ENCODE measurements at regions not wholly inside any gene's neighbourhood (a gene's known extent, or its start where the extent isn't known, plus 50 kb on each side); places are given as distances from the start of the nearest gene placed in this dataset.

GRCh38 chr15:47139965-47140364 is 577.3 kb upstream of the SEMA6D start:
- 39 to 50% methylated on average over 2 of the region's 2 CpGs for WGBS, 2 donors
- no peaks in the 10 kb centered on the region for H3K27me3 ChIP-seq
- no peak for DNase-seq
- TF ChIP-seq CTCF (IDR thresholded peaks at IDR 0.05) = no peak
- no peak for TF ChIP-seq POLR2A (IDR thresholded peaks at IDR 0.05)
- no peak overlapping the region for H3K4me3 ChIP-seq
- H3K4me1 ChIP-seq = no peaks in the 10 kb centered on the region
- no peaks in the 10 kb centered on the region for H3K36me3 ChIP-seq
- intact Hi-C loops (cut with DNase I) = no loop called here
- H3K9me3 ChIP-seq = no peaks in the 10 kb centered on the region
- H3K27ac ChIP-seq = no peak overlapping the region

- no peaks in the 10 kb centered on the region for H3K4me1 ChIP-seq
- no peak for TF ChIP-seq POLR2A (IDR thresholded peaks at IDR 0.05)
- no peak for TF ChIP-seq CTCF (IDR thresholded peaks at IDR 0.05)
- no peak overlapping the region for H3K4me3 ChIP-seq
- no peak overlapping the region for H3K27ac ChIP-seq
- 59 to 61% methylated on average over 4 of the region's 4 CpGs for WGBS, 2 donors
- DNase-seq = no peak
- intact Hi-C loops (cut with DNase I) = no loop called here
- no peaks in the 10 kb centered on the region for H3K36me3 ChIP-seq
- H3K9me3 ChIP-seq = no peaks in the 10 kb centered on the region
- no peaks in the 10 kb centered on the region for H3K27me3 ChIP-seq
These were observed 559.5 kb upstream of the SEMA6D start for GRCh38 chr15:47157827-47158226.

- TF ChIP-seq POLR2A (IDR thresholded peaks at IDR 0.05) (no peak), CTCF (IDR thresholded peaks at IDR 0.05) (no peak)
- Histone ChIP-seq H3K36me3 (no peaks in the 10 kb centered on the region), H3K4me3 (no peak overlapping the region), H3K4me1 (no peaks in the 10 kb centered on the region), H3K9me3 (no peaks in the 10 kb centered on the region), H3K27me3 (no peaks in the 10 kb centered on the region), H3K27ac (no peak overlapping the region)
- intact Hi-C loops (cut with DNase I) = no loop called here
- no peak for DNase-seq
- WGBS, 2 donors = 51 to 67% methylated on average over 2 of the region's 2 CpGs
These were observed 558.7 kb upstream of the SEMA6D start for GRCh38 chr15:47158573-47158972.

GRCh38 chr15:47177177-47177576 is 540.1 kb upstream of the SEMA6D start:
- DNase-seq = no peak
- peaks cover 0 to 18% (median 0%) of the 10 kb centered on the region in 4 donors for H3K27me3 ChIP-seq
- H3K4me3 ChIP-seq = no peak overlapping the region
- no peak overlapping the region for H3K27ac ChIP-seq
- no peaks in the 10 kb centered on the region for H3K36me3 ChIP-seq
- H3K4me1 ChIP-seq = no peaks in the 10 kb centered on the region
- TF ChIP-seq POLR2A (IDR thresholded peaks at IDR 0.05) (no peak), CTCF (IDR thresholded peaks at IDR 0.05) (no peak)
- intact Hi-C loops (cut with DNase I) = no loop called here
- 53 to 60% methylated on average over 3 of the region's 3 CpGs for WGBS, 2 donors
- H3K9me3 ChIP-seq = no peaks in the 10 kb centered on the region

- H3K27ac ChIP-seq = no peak overlapping the region
- WGBS, 2 donors = 23 to 51% methylated on average over 4 of the region's 4 CpGs
- DNase-seq = no peak
- no peak overlapping the region for H3K4me3 ChIP-seq
- H3K4me1 ChIP-seq = peaks cover 5 to 14% (median 7%) of the 10 kb centered on the region in 3 donors
- H3K27me3 ChIP-seq = peaks cover 0 to 46% (median 4%) of the 10 kb centered on the region in 4 donors
- TF ChIP-seq POLR2A (IDR thresholded peaks at IDR 0.05) (no peak), CTCF (IDR thresholded peaks at IDR 0.05) (no peak)
- H3K9me3 ChIP-seq = no peaks in the 10 kb centered on the region
- no peaks in the 10 kb centered on the region for H3K36me3 ChIP-seq
- intact Hi-C loops (cut with DNase I) = no loop called here
These were observed 537.3 kb upstream of the SEMA6D start for GRCh38 chr15:47179988-47180387.

Measured in esophagus squamous epithelium (tissue), 5 donors.